ENCODE measurements at regions not wholly inside any gene's neighbourhood (a gene's known extent, or its start where the extent isn't known, plus 50 kb on each side); places are given as distances from the start of the nearest gene placed in this dataset.

DNA sequence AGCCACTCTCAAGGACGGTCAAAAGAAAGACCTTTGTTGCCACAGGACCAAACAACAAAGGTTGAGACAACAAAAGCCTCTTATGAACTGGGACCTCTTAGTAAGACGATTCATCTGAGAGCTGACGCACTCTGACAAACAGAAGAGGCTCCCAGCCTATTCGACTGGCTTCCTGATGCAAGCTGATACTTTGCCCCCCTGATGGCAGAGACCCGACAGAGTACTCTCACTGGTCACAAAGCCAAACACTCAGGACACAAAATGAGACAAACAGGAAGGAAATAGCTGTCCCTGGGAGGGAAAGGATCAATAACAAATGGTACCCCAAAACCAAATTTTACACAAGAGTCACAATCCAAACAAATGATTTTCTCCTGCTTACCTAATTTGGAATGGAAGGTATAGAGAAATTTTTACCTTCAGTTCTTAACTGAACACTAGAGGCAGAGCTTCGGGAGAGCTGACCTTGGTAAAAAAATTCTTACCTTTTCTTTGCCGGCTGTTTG lies 75.2 kb upstream of the PLAC8 start:
- TF ChIP-seq, protein P1, sequence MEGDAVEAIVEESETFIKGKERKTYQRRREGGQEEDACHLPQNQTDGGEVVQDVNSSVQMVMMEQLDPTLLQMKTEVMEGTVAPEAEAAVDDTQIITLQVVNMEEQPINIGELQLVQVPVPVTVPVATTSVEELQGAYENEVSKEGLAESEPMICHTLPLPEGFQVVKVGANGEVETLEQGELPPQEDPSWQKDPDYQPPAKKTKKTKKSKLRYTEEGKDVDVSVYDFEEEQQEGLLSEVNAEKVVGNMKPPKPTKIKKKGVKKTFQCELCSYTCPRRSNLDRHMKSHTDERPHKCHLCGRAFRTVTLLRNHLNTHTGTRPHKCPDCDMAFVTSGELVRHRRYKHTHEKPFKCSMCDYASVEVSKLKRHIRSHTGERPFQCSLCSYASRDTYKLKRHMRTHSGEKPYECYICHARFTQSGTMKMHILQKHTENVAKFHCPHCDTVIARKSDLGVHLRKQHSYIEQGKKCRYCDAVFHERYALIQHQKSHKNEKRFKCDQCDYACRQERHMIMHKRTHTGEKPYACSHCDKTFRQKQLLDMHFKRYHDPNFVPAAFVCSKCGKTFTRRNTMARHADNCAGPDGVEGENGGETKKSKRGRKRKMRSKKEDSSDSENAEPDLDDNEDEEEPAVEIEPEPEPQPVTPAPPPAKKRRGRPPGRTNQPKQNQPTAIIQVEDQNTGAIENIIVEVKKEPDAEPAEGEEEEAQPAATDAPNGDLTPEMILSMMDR (IDR thresholded peaks at IDR 0.05; ENCODE audit: low read depth, low read length), result no peak
- no peak for TF ChIP-seq POLR2A (IDR thresholded peaks at IDR 0.05; ENCODE audit: extremely low read depth, insufficient read length)

All from NB4 (cell line).